Liver (tissue), 7 donors: ENCODE measurements at regions not wholly inside any gene's neighbourhood (a gene's known extent, or its start where the extent isn't known, plus 50 kb on each side); places are given as distances from the start of the nearest gene placed in this dataset.

ENCODE experiments used
- DNase-seq: peaks from one replicate; pipeline ENCODE4 v3.0.0-alpha.2; 2017; ENCODE audit warnings: low spot score
- H3K27ac ChIP-seq, 2 donors: one replicate each; pipeline ENCODE4 v1.7.0; 2013; ENCODE audit warnings: inconsistent platforms in 2 of 2, low read length in 2 of 2, control low read depth in 1 of 2, low read depth in 1 of 2, mild to moderate bottlenecking in 1 of 2
- H3K27me3 ChIP-seq, 4 donors: one replicate each; pipeline versions ENCODE4 v1.6.1 to v1.7.0; 2013; ENCODE audit warnings: low read length in 3 of 4, inconsistent platforms in 1 of 4, mild to moderate bottlenecking in 1 of 4, moderate library complexity in 1 of 4; ENCODE audit not compliant: control insufficient read depth in 4 of 4, insufficient read depth in 4 of 4
- H3K36me3 ChIP-seq, 4 donors: one replicate each; pipeline versions ENCODE4 v1.6.1 to v1.7.0; 2013; ENCODE audit warnings: low read length in 3 of 4, mild to moderate bottlenecking in 3 of 4, low read depth in 1 of 4, moderate library complexity in 1 of 4; ENCODE audit not compliant: control insufficient read depth in 4 of 4, insufficient read depth in 3 of 4
- H3K4me1 ChIP-seq, 4 donors: one replicate each; pipeline versions ENCODE4 v1.6.1 to v1.7.0; 2013; ENCODE audit warnings: low read length in 3 of 4, mild to moderate bottlenecking in 3 of 4, moderate library complexity in 1 of 4; ENCODE audit not compliant: control insufficient read depth in 4 of 4, insufficient read depth in 4 of 4
- H3K4me3 ChIP-seq, 3 donors: one replicate each; pipeline versions ENCODE4 v1.6.1 to v1.7.0; 2013; ENCODE audit warnings: low read length in 3 of 3, control low read depth in 1 of 3, low read depth in 1 of 3, mild to moderate bottlenecking in 1 of 3
- H3K9ac ChIP-seq, 2 donors: one replicate each; pipeline ENCODE4 v1.7.0; 2013; ENCODE audit warnings: low read length in 2 of 2, mild to moderate bottlenecking in 2 of 2, moderate library complexity in 2 of 2, control low read depth in 1 of 2, low read depth in 1 of 2
- H3K9me3 ChIP-seq, 4 donors: one replicate each; pipeline versions ENCODE4 v1.6.1 to v1.7.0; 2013; ENCODE audit warnings: low read length in 3 of 4; ENCODE audit not compliant: control insufficient read depth in 4 of 4
- EGR1 ChIP-seq, 2 donors: IDR thresholded peaks; 2 replicates each; pipeline ENCODE4 v1.6.1; 2016 to 2018; ENCODE audit warnings: antibody characterized with exemption in 2 of 2, low read depth in 2 of 2
- FOXA2 ChIP-seq: IDR thresholded peaks from 2 replicates; pipeline ENCODE4 v1.6.1; 2016; ENCODE audit warnings: antibody characterized with exemption
- GABPA ChIP-seq, 2 donors: IDR thresholded peaks in 1 of 2; conservative IDR thresholded peaks in 1 of 2; 2 replicates each; pipeline ENCODE4 v1.6.1; 2016; ENCODE audit warnings: antibody characterized with exemption in 2 of 2, mild to moderate bottlenecking in 1 of 2, moderate library complexity in 1 of 2
- HNF4A ChIP-seq, 2 donors: conservative IDR thresholded peaks; 2 replicates each; pipeline ENCODE4 v1.6.1; 2016; ENCODE audit warnings: antibody characterized with exemption in 2 of 2, mild to moderate bottlenecking in 2 of 2
- JUND ChIP-seq, 2 donors: IDR thresholded peaks; 2 replicates each; pipeline ENCODE4 v1.6.1; 2016; ENCODE audit warnings: antibody characterized with exemption in 2 of 2
- NR2F2 ChIP-seq: IDR thresholded peaks from 2 replicates; pipeline ENCODE4 v1.6.1; 2016; ENCODE audit warnings: antibody characterized with exemption
- RAD21 ChIP-seq, 2 donors: IDR thresholded peaks; 2 replicates each; pipeline ENCODE4 v1.6.1; 2016; ENCODE audit warnings: antibody characterized with exemption in 2 of 2, mild to moderate bottlenecking in 2 of 2
- RXRA ChIP-seq, 2 donors: IDR thresholded peaks; 2 replicates each; pipeline ENCODE4 v1.6.1; 2017 to 2018; ENCODE audit warnings: antibody characterized with exemption in 2 of 2, mild to moderate bottlenecking in 1 of 2
- SP1 ChIP-seq: IDR thresholded peaks from 2 replicates; pipeline ENCODE4 v1.6.1; 2018; ENCODE audit warnings: antibody characterized with exemption, mild to moderate bottlenecking
- YY1 ChIP-seq: IDR thresholded peaks from 2 replicates; pipeline ENCODE4 v1.6.1; 2016; ENCODE audit warnings: antibody characterized with exemption, mild to moderate bottlenecking
- WGBS: extraction: QIAGEN DNeasy Blood & Tissue Kit; methylation state at CpG from one replicate; pipeline ENCODE4 v1.1.7; 2013; 5-methylcytosine and 5-hydroxymethylcytosine counted together
- TF ChIP-seq, protein P1 (sequence below): IDR thresholded peaks from 2 replicates; pipeline ENCODE4 v1.6.1; 2016; ENCODE audit warnings: antibody characterized with exemption
- TF ChIP-seq, protein P2 (sequence below): IDR thresholded peaks from 2 replicates; pipeline ENCODE4 v1.6.1; 2016; ENCODE audit warnings: antibody characterized with exemption, mild to moderate bottlenecking
- TF ChIP-seq, protein P3 (sequence below): IDR thresholded peaks from 2 replicates; pipeline ENCODE4 v1.6.1; 2016; ENCODE audit warnings: antibody characterized with exemption
- donor health status: healthy.
- donor health status: healthy.
- donor health status: healthy.
- donor health status: healthy.

DNA sequence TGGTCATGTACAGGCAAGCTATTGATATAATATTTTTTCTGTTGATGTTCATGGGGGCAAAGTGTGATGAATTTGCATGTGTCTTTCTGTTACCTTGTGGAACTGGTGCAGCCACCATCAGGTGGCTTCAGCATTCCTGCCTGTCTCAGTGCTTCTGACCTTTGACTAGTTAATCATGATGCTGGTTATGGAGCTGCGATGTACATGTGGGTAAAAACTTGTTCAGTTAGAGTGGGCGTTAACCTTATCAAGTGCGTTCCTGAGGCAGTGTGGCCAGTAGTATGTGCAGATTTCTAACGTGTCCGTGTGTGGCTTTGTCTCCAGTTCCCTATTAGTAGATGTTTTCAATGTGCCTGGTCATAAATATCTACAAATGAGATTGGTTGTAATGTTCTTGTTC is 127.4 kb upstream of the ZSWIM2 start:
- WGBS: 74% methylated on average over 5 of the region's 5 CpGs
- no peaks in the 10 kb centered on the region for H3K27me3 ChIP-seq
- no peak overlapping the region for H3K9ac ChIP-seq
- DNase-seq: no peak
- no peaks in the 10 kb centered on the region for H3K4me1 ChIP-seq
- no peaks in the 10 kb centered on the region for H3K36me3 ChIP-seq
- H3K9me3 ChIP-seq: no peaks in the 10 kb centered on the region
- no peak overlapping the region for H3K4me3 ChIP-seq
- TF ChIP-seq, protein P1, sequence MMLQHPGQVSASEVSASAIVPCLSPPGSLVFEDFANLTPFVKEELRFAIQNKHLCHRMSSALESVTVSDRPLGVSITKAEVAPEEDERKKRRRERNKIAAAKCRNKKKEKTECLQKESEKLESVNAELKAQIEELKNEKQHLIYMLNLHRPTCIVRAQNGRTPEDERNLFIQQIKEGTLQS: no peak
- TF ChIP-seq HNF4A (conservative IDR thresholded peaks at IDR 0.05): no peak
- TF ChIP-seq GABPA (IDR thresholded peaks at IDR 0.05 in 1 of 2, conservative IDR thresholded peaks at IDR 0.05 in 1 of 2): no peak
- no peak for TF ChIP-seq JUND (IDR thresholded peaks at IDR 0.05)
- no peak for TF ChIP-seq YY1
- no peak for TF ChIP-seq EGR1 (IDR thresholded peaks at IDR 0.05; ENCODE audit: low read depth in 2 of 2)
- TF ChIP-seq, protein P2, sequence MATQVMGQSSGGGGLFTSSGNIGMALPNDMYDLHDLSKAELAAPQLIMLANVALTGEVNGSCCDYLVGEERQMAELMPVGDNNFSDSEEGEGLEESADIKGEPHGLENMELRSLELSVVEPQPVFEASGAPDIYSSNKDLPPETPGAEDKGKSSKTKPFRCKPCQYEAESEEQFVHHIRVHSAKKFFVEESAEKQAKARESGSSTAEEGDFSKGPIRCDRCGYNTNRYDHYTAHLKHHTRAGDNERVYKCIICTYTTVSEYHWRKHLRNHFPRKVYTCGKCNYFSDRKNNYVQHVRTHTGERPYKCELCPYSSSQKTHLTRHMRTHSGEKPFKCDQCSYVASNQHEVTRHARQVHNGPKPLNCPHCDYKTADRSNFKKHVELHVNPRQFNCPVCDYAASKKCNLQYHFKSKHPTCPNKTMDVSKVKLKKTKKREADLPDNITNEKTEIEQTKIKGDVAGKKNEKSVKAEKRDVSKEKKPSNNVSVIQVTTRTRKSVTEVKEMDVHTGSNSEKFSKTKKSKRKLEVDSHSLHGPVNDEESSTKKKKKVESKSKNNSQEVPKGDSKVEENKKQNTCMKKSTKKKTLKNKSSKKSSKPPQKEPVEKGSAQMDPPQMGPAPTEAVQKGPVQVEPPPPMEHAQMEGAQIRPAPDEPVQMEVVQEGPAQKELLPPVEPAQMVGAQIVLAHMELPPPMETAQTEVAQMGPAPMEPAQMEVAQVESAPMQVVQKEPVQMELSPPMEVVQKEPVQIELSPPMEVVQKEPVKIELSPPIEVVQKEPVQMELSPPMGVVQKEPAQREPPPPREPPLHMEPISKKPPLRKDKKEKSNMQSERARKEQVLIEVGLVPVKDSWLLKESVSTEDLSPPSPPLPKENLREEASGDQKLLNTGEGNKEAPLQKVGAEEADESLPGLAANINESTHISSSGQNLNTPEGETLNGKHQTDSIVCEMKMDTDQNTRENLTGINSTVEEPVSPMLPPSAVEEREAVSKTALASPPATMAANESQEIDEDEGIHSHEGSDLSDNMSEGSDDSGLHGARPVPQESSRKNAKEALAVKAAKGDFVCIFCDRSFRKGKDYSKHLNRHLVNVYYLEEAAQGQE: no peak
- TF ChIP-seq SP1: no peak
- no peak for TF ChIP-seq RXRA (IDR thresholded peaks at IDR 0.05)
- no peak overlapping the region for H3K27ac ChIP-seq

DNA sequence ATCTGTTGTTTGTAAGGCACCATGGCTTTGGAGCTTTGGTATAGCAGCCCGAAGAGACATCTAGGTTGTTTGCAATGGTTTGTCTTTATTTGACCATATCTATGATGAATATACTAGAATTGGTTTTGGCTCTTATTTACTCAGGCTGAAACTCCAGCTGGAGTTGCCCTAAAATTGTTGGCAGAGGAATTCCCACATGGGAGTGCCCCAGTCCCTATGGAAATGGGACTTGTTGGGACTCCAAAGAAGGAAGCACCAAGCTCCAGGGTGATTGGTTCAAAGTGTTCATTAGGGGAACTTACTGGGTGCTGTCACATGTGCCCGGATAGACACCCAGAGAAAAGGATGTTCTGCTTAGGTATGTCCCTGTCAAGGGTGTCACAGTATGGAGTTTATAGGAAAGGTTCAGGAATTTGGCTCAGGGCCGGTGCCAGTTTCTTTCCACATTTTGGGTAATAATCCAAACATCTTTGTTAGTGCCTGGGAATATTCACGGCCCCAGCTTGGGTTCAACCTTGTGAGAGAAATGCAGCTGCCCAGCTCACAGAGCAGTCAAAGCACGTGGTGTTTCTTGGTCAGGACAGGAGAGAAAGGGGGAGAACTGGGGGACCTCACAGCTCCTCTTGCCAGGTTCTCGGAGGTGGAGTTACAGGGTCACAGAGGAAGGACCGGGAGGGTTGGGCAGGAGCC is 123.5 kb upstream of the ZSWIM2 start:
- no peak overlapping the region for H3K27ac ChIP-seq
- no peaks in the 10 kb centered on the region for H3K36me3 ChIP-seq
- 78% methylated on average over 7 of the region's 7 CpGs for WGBS
- no peaks in the 10 kb centered on the region for H3K27me3 ChIP-seq
- no peak overlapping the region for H3K9ac ChIP-seq
- no peak for DNase-seq
- TF ChIP-seq, protein P3, sequence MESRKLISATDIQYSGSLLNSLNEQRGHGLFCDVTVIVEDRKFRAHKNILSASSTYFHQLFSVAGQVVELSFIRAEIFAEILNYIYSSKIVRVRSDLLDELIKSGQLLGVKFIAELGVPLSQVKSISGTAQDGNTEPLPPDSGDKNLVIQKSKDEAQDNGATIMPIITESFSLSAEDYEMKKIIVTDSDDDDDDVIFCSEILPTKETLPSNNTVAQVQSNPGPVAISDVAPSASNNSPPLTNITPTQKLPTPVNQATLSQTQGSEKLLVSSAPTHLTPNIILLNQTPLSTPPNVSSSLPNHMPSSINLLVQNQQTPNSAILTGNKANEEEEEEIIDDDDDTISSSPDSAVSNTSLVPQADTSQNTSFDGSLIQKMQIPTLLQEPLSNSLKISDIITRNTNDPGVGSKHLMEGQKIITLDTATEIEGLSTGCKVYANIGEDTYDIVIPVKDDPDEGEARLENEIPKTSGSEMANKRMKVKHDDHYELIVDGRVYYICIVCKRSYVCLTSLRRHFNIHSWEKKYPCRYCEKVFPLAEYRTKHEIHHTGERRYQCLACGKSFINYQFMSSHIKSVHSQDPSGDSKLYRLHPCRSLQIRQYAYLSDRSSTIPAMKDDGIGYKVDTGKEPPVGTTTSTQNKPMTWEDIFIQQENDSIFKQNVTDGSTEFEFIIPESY: no peak
- TF ChIP-seq RAD21 (IDR thresholded peaks at IDR 0.05): no peak
- TF ChIP-seq NR2F2: no peak
- TF ChIP-seq JUND (IDR thresholded peaks at IDR 0.05): no peak
- no peak for TF ChIP-seq HNF4A (conservative IDR thresholded peaks at IDR 0.05)
- no peak for TF ChIP-seq FOXA2
- no peak overlapping the region for H3K4me3 ChIP-seq
- H3K9me3 ChIP-seq: no peaks in the 10 kb centered on the region
- no peaks in the 10 kb centered on the region for H3K4me1 ChIP-seq
